ENCODE measurements at regions not wholly inside any gene's neighbourhood (a gene's known extent, or its start where the extent isn't known, plus 50 kb on each side); places are given as distances from the start of the nearest gene placed in this dataset.

DNA sequence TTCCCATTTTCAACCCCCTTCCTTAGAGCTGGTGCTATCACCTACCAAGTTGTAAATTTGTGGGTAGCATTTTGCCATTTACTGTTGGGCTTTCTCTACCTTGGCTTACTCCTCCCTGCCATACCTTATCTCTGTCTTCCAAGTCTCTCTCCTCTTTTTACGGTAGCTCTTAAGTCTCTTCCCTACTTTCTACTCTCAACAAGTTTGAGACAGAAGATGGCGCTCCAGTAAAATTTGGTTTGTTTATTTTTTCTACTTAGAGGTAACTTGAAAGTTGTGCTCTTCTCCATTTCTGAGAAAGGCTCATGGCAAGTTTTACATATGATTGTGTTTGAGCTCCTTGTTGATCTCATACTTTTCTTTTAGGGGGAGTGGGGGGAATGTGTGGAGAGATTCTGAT lies 1508.1 kb downstream of the TECRL start:
- Histone ChIP-seq H3K4me3 (ENCODE audit: low read depth, low read length) (no peak overlapping the region), H3K9ac (ENCODE audit: low read length) (no peak overlapping the region), H3K9me3 (ENCODE audit: control insufficient read depth, insufficient read depth, low read depth, low read length) (peaks cover 2% of the 10 kb centered on the region; the same call in 1 of the 2 replicates), H3K27me3 (ENCODE audit: control insufficient read depth, insufficient read depth, low read length) (no peaks in the 10 kb centered on the region), H3K4me1 (ENCODE audit: control insufficient read depth, insufficient read depth, low read length) (no peaks in the 10 kb centered on the region), H3K36me3 (ENCODE audit: control insufficient read depth, insufficient read depth, low read length) (no peaks in the 10 kb centered on the region), H3K27ac (ENCODE audit: low read depth, low read length) (no peak overlapping the region)

DNA sequence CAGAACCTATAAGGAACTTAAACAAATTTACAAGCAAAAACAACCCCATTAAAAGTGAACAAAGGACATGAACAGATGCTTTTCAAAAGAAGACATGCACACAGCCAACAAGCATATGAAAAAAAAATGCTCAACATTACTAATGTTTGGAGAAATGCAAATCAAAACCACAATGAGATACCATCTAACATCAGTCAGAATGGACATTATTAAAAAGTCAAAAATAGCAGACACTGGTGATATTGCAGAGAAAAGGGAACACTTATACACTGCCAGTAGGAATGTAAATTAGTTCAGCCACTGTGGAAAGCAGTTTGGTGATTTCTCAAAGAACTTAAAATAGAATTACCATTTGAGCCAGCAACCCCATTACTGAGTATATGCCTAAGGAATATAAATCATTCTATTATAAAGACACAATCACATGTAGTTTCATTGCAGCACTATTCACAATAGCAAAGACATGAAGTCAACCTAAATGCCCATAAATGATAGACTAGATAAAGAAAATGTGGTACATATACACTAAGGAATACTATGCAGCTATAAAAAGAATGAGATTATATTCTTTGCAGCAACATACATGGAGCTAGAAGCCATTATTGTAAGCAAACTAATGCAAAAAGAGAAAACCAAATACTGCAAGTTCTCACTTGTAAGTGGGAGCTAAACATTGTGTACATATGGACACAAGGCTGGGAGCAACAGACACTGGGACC lies 1509.4 kb downstream of the TECRL start:
- H3K4me1 ChIP-seq (ENCODE audit: control insufficient read depth, insufficient read depth, low read length): no peaks in the 10 kb centered on the region
- peaks cover 2% of the 10 kb centered on the region; the same call in 1 of the 2 replicates for H3K9me3 ChIP-seq (ENCODE audit: control insufficient read depth, insufficient read depth, low read depth, low read length)
- no peaks in the 10 kb centered on the region for H3K27me3 ChIP-seq (ENCODE audit: control insufficient read depth, insufficient read depth, low read length)
- H3K9ac ChIP-seq (ENCODE audit: low read length): no peak overlapping the region
- H3K36me3 ChIP-seq (ENCODE audit: control insufficient read depth, insufficient read depth, low read length): no peaks in the 10 kb centered on the region
- no peak overlapping the region for H3K27ac ChIP-seq (ENCODE audit: low read depth, low read length)
- H3K4me3 ChIP-seq (ENCODE audit: low read depth, low read length): no peak overlapping the region

DNA sequence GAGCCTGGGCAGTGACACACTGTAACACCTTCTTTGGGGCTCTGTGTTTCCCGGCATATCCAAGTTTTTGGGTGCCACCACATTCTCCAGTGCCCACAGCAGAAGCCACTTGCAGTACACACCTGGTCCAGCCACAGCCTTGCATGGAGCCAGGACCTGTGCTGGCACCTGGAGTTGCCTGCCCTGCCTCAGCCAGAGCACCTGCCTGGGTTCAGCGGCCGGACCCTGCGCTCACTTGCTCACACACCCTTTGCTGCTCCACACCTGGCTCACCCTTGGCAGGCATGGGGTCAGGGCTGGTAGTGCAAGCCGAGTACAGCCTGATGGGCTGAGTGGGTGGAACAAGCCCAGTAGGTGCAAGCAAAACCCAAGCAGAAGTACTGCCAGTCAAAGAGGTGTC lies 1511.1 kb downstream of the TECRL start:
- no peak overlapping the region for H3K4me3 ChIP-seq (ENCODE audit: low read depth, low read length)
- H3K9me3 ChIP-seq (ENCODE audit: control insufficient read depth, insufficient read depth, low read depth, low read length): peaks cover 2% of the 10 kb centered on the region; the same call in 1 of the 2 replicates
- H3K36me3 ChIP-seq (ENCODE audit: control insufficient read depth, insufficient read depth, low read length): no peaks in the 10 kb centered on the region
- H3K9ac ChIP-seq (ENCODE audit: low read length): no peak overlapping the region
- no peaks in the 10 kb centered on the region for H3K27me3 ChIP-seq (ENCODE audit: control insufficient read depth, insufficient read depth, low read length)
- no peaks in the 10 kb centered on the region for H3K4me1 ChIP-seq (ENCODE audit: control insufficient read depth, insufficient read depth, low read length)
- H3K27ac ChIP-seq (ENCODE audit: low read depth, low read length): no peak overlapping the region

DNA sequence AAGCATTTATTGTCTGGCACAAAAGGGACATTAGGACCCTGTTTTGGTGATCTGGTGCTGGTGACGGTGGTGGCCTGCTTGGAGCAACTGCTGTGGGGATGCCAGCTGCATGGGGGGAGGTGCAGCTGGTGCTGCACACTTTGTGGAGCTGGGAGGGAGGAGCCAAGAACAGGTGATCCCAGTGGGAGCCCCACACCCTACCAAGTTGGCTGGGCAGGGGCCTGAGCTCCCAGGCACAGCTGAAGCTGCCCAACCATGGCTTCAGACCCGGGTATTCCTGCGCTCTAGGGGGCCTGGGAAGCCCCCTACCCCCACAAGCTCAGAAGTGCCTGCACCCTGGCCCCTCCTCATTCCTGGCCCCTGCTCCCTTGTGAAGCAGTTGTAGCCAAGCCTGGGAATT lies 1512.5 kb downstream of the TECRL start:
- Histone ChIP-seq H3K27ac (ENCODE audit: low read depth, low read length) (no peak overlapping the region), H3K36me3 (ENCODE audit: control insufficient read depth, insufficient read depth, low read length) (no peaks in the 10 kb centered on the region), H3K4me3 (ENCODE audit: low read depth, low read length) (no peak overlapping the region), H3K4me1 (ENCODE audit: control insufficient read depth, insufficient read depth, low read length) (no peaks in the 10 kb centered on the region), H3K9ac (ENCODE audit: low read length) (no peak overlapping the region), H3K27me3 (ENCODE audit: control insufficient read depth, insufficient read depth, low read length) (no peaks in the 10 kb centered on the region), H3K9me3 (ENCODE audit: control insufficient read depth, insufficient read depth, low read depth, low read length) (peaks cover 2% of the 10 kb centered on the region; the same call in 1 of the 2 replicates)

DNA sequence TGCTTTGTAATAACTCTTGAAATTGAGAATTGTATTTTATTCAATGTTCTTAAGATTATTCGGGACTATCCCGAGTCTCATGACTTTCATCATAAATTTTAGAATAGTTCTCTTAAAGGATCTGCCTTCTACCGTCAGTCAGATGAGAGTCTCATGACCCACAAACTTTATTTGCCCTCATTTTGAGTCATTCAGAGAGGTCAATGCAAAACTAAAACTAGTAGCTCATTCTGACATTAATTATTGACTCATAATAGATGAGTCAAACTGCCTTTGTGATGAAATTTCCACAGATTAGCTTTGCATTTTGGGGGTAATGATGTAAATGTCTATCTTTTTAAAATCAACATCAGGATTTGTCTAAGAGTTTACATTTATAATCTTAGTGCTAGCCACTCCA lies 1527.3 kb downstream of the TECRL start:
- H3K27me3 ChIP-seq (ENCODE audit: control insufficient read depth, insufficient read depth, low read length): no peaks in the 10 kb centered on the region
- H3K9me3 ChIP-seq (ENCODE audit: control insufficient read depth, insufficient read depth, low read depth, low read length): no peaks in the 10 kb centered on the region
- no peaks in the 10 kb centered on the region for H3K4me1 ChIP-seq (ENCODE audit: control insufficient read depth, insufficient read depth, low read length)
- H3K27ac ChIP-seq (ENCODE audit: low read depth, low read length): no peak overlapping the region
- no peaks in the 10 kb centered on the region for H3K36me3 ChIP-seq (ENCODE audit: control insufficient read depth, insufficient read depth, low read length)
- no peak overlapping the region for H3K4me3 ChIP-seq (ENCODE audit: low read depth, low read length)
- no peak overlapping the region for H3K9ac ChIP-seq (ENCODE audit: low read length)

DNA sequence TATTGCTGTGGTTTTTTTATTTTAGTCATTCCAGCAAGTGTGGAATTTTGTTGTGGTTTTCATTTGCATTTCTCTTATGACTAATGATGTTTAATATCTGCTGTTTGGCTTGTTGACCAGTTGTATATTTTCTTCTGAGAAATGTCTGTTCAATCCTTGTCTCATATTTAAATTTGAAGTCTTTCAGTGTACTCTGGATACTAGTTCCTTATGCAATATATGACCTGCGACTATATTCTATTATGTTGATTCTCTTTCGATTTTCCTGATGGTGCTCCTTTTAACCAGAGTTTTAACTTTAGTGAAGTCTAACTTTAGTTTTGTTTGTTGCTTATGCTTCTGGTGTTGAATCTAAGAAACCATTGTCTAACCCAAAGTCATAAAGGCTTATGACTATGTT lies 1528.0 kb downstream of the TECRL start:
- Histone ChIP-seq H3K4me3 (ENCODE audit: low read depth, low read length) (no peak overlapping the region), H3K9me3 (ENCODE audit: control insufficient read depth, insufficient read depth, low read depth, low read length) (no peaks in the 10 kb centered on the region), H3K4me1 (ENCODE audit: control insufficient read depth, insufficient read depth, low read length) (no peaks in the 10 kb centered on the region), H3K9ac (ENCODE audit: low read length) (no peak overlapping the region), H3K27ac (ENCODE audit: low read depth, low read length) (no peak overlapping the region), H3K36me3 (ENCODE audit: control insufficient read depth, insufficient read depth, low read length) (no peaks in the 10 kb centered on the region), H3K27me3 (ENCODE audit: control insufficient read depth, insufficient read depth, low read length) (no peaks in the 10 kb centered on the region)

DNA sequence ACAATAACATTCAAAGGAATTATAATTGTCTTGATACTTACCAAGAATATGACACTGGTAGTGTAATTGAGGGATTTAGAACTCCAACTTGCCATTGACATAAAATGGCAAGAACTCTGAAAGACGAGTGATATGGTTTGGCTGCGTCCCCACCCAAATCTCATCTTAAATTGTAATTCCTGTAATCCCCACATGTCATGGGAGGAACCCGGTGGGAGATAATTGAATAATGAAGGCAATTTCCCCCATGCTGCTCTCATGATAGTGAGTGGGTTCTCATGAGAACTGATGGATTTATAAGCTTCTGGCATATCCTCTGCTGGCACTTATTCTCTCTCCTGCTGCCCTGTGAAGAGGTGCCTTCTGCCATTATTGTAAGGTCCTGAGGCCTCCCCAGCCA lies 1536.4 kb downstream of the TECRL start:
- H3K9me3 ChIP-seq (ENCODE audit: control insufficient read depth, insufficient read depth, low read depth, low read length): no peaks in the 10 kb centered on the region
- H3K9ac ChIP-seq (ENCODE audit: low read length): no peak overlapping the region
- H3K27ac ChIP-seq (ENCODE audit: low read depth, low read length): no peak overlapping the region
- H3K4me1 ChIP-seq (ENCODE audit: control insufficient read depth, insufficient read depth, low read length): no peaks in the 10 kb centered on the region
- no peak overlapping the region for H3K4me3 ChIP-seq (ENCODE audit: low read depth, low read length)
- H3K36me3 ChIP-seq (ENCODE audit: control insufficient read depth, insufficient read depth, low read length): no peaks in the 10 kb centered on the region
- H3K27me3 ChIP-seq (ENCODE audit: control insufficient read depth, insufficient read depth, low read length): no peaks in the 10 kb centered on the region

DNA sequence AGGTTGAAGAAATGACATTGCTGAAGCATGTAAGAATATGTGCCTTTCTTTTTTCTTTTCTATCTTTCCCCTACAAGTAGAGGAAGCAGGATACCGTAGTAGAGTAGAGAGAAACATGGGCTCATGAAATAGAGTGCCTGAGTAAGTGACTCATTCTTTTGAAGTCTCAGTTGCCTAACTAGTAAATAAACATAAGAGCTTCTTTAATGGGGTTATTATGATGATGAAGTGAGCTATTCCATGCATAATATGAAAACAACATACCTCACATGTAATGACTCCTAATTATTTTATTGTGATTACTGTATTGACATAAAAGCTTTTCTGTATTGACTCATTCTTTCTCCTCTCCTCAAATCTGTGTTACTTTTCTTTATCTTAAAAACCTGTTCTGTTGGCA lies 1538.2 kb downstream of the TECRL start:
- H3K27ac ChIP-seq (ENCODE audit: low read depth, low read length): no peak overlapping the region
- H3K27me3 ChIP-seq (ENCODE audit: control insufficient read depth, insufficient read depth, low read length): no peaks in the 10 kb centered on the region
- H3K4me3 ChIP-seq (ENCODE audit: low read depth, low read length): no peak overlapping the region
- H3K9me3 ChIP-seq (ENCODE audit: control insufficient read depth, insufficient read depth, low read depth, low read length): no peaks in the 10 kb centered on the region
- H3K36me3 ChIP-seq (ENCODE audit: control insufficient read depth, insufficient read depth, low read length): no peaks in the 10 kb centered on the region
- no peaks in the 10 kb centered on the region for H3K4me1 ChIP-seq (ENCODE audit: control insufficient read depth, insufficient read depth, low read length)
- H3K9ac ChIP-seq (ENCODE audit: low read length): no peak overlapping the region

DNA sequence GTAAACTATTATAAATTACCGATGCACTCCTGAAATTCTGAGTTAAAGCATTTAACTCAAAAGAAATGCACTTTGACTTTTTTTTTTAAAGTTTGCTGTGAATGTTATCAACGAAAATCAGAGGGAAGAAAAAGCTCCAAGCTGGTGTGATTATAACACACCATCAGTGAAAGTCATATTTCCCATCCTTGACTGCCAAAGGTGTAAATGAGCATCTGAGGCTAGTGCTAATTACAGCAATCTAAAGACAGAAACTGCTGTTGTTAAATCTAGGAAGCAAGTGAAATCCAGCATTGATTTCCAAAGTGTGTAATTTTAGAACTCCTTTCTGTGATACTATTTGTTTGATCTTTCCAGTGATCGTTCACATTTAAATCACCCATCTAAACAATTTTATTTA lies 1538.8 kb downstream of the TECRL start:
- no peak overlapping the region for H3K9ac ChIP-seq (ENCODE audit: low read length)
- no peak overlapping the region for H3K27ac ChIP-seq (ENCODE audit: low read depth, low read length)
- H3K4me1 ChIP-seq (ENCODE audit: control insufficient read depth, insufficient read depth, low read length): no peaks in the 10 kb centered on the region
- H3K36me3 ChIP-seq (ENCODE audit: control insufficient read depth, insufficient read depth, low read length): no peaks in the 10 kb centered on the region
- H3K27me3 ChIP-seq (ENCODE audit: control insufficient read depth, insufficient read depth, low read length): no peaks in the 10 kb centered on the region
- H3K4me3 ChIP-seq (ENCODE audit: low read depth, low read length): no peak overlapping the region
- H3K9me3 ChIP-seq (ENCODE audit: control insufficient read depth, insufficient read depth, low read depth, low read length): no peaks in the 10 kb centered on the region

DNA sequence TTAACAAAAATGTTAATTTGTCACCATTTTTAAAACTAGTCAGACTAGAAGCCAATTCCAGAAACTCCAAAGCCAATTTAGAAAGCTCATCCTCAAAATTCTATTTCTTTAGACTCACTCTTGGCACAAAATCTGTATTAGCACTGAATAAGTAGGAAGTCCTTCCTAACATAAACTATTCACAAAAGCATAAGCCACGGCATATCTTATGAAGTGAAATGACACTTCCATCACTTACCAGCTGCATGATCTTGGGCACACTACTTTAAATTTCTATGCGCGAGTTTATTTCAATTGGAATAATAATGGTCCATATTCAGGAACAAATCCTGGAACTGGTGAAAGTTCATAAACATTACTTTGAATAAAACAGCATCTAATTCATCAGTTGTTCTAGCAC lies 1544.0 kb downstream of the TECRL start:
- H3K27ac ChIP-seq (ENCODE audit: low read depth, low read length): no peak overlapping the region
- no peak overlapping the region for H3K9ac ChIP-seq (ENCODE audit: low read length)

DNA sequence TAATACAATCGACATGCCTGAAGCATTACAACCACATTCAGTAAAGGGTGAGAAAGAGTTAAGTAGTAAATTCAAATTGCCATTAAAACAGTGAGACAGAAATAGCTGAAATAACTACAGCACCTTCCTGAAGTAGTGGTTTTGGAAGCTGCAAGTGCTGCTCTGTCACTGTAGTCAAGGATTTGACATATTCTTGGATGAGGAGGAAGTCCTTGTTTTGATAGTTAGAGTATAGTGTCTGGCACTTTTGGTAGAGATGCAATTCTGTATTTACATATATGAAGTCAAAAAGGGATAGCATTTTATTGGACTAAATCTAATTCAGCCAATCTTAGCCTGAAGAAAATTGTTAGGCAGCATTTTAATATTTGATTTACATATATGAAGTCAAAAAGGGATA lies 1559.6 kb downstream of the TECRL start:
- Histone ChIP-seq H3K27me3 (ENCODE audit: control insufficient read depth, insufficient read depth, low read length) (no peaks in the 10 kb centered on the region), H3K4me3 (ENCODE audit: low read depth, low read length) (no peak overlapping the region), H3K36me3 (ENCODE audit: control insufficient read depth, insufficient read depth, low read length) (no peaks in the 10 kb centered on the region), H3K9me3 (ENCODE audit: control insufficient read depth, insufficient read depth, low read depth, low read length) (no peaks in the 10 kb centered on the region), H3K4me1 (ENCODE audit: control insufficient read depth, insufficient read depth, low read length) (no peaks in the 10 kb centered on the region), H3K9ac (ENCODE audit: low read length) (no peak overlapping the region), H3K27ac (ENCODE audit: low read depth, low read length) (no peak overlapping the region)

More for the DNA sequence above, 1544.0 kb downstream of the TECRL start:
- Histone ChIP-seq H3K4me1 (ENCODE audit: control insufficient read depth, insufficient read depth, low read length) (no peaks in the 10 kb centered on the region), H3K4me3 (ENCODE audit: low read depth, low read length) (no peak overlapping the region), H3K9me3 (ENCODE audit: control insufficient read depth, insufficient read depth, low read depth, low read length) (no peaks in the 10 kb centered on the region), H3K36me3 (ENCODE audit: control insufficient read depth, insufficient read depth, low read length) (no peaks in the 10 kb centered on the region), H3K27me3 (ENCODE audit: control insufficient read depth, insufficient read depth, low read length) (no peaks in the 10 kb centered on the region)

Measured in HUES6 (cell line).